GM21360 (cell line): ENCODE measurements at regions not wholly inside any gene's neighbourhood (a gene's known extent, or its start where the extent isn't known, plus 50 kb on each side); places are given as distances from the start of the nearest gene placed in this dataset.

Experiments used
- ATAC-seq: cut with Tn5 transposase; IDR thresholded peaks from one replicate; pipeline ENCODE4 v1.9.1; 2021; ENCODE audit warnings: mild to moderate bottlenecking, moderate library complexity; ENCODE audit not compliant: unreplicated experiment

DNA sequence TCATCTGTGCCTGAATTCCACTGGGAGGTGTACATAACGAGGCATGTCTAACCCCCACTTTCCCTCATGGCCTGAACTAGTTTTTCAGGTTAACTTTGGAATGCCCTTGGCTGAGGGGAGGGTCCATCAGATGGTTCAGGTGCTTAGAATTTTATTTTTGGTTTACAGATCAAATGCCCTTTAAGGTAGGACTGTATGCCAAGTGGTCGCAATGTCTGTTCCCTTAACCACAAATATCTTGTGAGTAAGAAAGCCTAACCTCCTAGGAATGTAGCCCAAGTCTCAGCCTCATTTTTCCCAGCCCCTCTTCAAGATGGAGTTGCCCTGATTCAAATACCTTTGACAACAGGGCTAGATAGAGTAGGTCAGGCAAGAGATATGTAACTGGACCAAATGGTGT is 78.4 kb downstream of the RNASET2 start:
- no peak for ATAC-seq

DNA sequence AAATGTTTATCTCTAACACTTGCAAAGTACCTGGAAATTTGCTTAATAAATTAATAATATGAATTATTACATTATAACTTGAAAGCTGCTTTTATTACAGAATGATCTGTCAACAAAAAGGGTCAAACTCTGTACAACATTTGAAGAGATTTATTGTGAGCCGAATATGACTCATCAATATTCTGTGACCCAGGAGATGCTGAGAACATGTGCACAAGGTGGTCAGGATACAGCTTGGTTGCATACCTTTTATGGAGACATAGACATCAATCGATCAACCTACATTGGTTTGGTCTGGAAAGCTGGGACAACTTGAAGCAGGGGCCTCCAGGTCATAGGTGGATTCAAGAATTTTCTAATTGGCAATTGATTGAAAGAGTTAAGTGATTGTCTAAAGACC is 79.0 kb downstream of the RNASET2 start:
- no peak for ATAC-seq

DNA sequence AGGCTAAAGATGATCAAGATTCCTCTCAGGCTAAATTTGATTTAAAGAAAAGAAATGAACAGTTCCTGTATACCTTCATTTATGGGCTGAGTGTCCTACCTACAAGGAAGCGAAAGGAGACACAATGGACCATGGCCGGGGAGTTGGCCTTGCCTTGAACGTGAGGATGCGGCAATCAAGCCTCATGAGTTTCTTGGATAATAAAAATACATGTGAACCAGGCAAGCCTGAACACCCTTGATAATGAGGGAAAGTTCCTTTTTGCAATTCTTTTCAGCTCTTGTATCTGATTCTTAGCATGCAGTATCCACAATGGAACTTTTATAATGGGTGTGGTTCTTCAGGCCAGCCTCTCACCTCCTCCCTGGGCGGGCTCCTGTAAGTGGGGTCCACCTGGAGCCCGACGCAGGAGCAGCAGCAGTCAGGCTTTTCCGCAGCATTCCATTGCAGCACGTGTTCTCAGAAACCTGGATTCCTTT is 83.8 kb downstream of the RNASET2 start:
- ATAC-seq, result no peak

DNA sequence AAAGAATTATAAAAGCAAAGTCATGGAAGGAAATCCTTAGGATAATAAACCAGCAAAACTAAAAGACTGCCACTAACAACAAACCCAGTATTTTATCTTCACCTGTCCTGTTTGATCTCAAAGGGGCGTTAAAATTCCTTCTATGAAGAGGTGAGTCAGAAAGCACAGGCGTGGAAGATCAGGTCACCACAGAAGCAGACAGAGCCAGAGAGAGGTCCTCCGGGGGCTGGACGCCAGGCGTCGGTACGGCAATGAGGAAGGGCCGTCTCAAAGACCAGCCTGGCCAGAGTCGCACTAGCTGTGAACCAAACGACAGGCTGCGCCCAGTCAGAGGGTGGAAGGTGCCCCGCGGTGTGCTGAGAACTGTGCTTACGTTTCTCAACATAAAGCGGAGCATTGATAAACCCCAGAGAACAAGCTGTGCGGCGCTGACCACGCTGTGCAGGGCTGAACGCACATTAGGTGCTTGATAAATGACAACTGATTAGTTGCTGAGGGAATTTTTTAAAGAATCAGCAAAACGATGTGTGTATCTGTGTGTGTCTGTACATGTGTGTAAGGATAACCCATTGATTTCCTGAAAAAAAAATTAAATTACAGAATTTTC is 85.6 kb downstream of the RNASET2 start:
- no peak for ATAC-seq

DNA sequence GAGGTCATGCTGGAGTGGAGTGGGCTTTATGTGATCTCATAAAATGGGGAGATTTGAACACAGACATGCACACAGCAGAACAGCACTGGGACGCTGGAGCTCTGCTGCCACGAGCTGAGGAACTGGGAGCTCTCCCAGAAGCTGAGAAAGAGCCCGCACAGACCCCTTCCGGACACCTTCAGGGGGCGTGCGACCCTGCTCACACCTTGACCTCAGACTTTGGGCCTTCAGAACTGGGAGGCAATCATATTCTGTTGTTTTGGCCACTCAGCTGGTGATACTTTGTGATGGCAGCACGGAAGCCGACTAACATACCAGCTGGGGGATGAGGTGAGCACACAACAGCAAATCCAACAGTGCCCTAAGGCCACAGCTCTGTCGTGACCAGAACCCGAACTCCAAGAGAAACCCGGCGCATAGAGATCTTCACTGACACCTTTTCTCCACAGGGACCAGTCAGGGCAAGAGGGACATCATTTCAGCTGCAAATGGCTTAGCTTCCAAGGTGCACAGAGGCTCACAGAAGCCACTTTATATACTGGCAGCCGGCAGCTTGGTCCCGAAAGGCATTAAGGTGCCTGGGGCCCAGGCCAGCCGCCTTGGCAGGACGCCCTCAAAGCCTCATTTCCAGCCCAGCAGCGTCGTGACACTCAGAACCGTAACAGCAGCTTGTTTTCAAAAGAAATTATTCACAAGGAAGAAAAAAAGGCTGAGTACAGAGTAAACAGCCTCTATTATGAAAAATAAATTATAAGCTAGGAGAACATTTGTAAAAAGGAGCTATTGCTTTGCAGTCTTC is 89.3 kb downstream of the RNASET2 start:
- ATAC-seq, result no peak

DNA sequence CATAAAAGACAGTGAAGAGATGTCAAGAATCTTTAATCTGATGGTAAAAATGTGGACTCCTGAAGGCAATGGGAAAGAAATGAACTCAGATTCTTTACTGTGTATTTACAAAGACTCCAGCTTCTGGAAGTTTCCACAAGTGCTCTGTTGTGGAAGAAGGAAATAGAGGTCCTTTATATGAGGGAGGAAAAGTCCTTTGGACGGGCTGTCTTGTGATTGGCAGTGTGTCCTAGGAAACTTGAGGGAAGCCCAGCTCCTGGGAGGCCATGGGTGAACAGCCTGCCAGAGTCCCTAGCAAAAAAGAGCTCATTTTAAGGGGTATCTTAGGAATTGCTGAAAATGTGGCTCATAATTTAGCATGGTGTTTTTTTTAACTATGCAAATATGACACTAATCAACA is 92.0 kb downstream of the RNASET2 start:
- ATAC-seq, result no peak

DNA sequence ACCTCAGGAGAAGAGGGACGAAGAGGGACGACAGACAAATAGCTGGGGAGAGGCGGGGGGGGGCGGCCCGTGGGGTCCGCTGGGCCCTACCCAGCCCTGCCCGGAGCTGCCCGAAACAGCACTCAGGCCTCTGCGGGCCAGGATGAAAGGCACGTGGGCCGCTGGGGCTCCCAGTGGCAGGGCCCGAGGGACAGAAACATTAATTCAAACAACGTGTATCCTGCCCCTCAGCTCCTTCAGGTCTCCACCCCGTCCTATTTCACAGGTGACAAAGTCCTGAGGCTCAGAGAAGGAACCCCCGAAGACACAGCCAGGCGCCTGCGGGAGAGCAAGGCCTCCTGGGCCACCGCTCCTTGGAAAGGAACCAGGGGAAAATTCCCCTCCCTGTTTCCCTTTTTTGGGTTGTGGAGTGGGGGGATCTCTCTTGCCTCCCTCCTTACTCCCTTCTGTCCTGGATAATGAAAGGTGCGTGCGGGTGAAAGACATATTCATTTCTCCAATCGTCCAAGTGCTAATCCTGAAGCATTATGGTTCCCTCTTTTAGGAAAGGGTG is 93.3 kb downstream of the RNASET2 start:
- ATAC-seq, result peak; percentile 36

DNA sequence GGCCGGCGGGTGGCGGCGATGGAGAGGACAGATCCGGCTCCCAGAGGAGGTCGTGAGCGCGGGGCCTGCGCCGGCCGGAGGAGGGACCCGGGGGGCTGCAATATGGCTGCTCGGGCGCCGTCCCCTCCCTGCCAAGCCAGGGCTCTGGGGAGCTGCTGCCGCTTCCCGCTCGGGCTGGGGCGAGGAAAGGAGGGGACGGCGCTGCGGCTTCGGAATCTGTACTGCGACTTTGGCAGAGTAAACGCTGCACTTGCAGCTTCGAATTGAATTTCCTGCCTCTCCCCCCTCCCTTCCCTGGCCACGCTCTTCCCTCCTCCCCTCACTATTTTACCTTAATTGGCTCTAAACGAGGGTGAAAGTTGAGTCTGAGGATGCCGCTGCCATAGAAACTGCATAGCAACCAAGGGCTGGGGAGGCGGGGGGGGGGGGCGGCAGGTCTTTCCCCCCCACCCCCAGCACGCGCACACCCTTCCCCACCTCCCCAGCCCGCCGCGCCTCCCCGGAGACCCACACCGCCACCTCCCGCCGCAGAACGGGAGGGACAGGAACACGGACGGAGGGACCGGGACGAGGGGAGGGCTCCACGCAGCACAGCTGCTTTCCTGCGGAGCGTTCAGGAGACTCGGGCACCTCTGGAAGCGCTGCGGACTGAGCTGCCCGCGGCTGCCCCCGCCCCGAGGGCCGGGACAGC is 93.9 kb downstream of the RNASET2 start:
- peak; percentile 54 for ATAC-seq

DNA sequence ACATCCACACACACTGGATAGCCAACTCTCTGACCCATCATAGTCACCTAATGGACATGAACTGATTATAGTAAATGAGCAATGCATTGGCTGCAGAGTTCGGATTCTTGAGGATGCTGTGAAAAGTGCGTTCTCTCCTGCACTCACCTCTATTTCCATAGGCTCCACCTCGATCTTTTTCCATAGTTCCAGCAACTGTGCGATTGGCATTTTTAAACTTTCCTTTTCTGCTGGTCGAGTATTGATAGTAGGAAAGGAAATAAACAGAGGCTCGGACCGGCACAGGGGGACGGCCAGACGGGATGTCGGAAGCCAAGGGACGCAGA is 94.4 kb downstream of the RNASET2 start:
- ATAC-seq, result no peak

DNA sequence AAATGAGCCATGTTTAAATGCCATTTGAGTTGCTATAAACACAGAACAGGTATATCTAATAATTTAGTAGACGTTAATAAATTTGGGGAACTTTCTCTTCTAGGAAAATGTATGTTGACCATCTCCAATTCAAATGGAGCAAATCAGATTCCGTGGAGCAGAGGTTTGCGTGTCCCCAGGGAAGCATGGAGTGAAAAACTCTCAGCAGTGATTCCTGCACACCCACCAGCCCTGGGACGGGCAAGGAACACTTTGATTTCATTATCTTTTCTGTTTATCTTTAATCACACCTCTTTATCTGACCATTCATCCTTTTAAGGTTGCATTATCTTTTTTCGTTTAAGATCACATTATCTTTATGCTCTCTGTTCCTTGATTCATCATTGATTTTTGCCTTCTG is 95.0 kb downstream of the RNASET2 start:
- no peak for ATAC-seq

DNA sequence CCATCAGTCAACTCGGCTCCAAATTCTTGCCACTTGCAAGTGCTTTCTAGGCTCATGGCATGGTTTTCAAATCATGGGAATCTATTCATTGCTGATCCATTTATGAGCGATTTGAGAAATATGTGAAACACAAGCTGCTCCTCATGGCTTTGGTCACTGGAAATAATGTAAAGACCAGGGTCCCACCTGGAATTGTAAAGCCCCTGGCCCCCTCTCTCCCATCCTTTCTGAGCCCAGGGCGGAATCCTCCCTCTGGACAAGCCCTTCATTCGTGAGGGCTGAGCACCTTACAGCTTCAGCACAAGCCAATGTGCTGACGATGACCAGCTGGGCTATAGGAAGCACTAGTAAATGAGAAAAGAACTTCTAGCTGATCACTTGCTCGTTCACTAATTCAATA is 96.0 kb downstream of the RNASET2 start:
- ATAC-seq, result no peak

DNA sequence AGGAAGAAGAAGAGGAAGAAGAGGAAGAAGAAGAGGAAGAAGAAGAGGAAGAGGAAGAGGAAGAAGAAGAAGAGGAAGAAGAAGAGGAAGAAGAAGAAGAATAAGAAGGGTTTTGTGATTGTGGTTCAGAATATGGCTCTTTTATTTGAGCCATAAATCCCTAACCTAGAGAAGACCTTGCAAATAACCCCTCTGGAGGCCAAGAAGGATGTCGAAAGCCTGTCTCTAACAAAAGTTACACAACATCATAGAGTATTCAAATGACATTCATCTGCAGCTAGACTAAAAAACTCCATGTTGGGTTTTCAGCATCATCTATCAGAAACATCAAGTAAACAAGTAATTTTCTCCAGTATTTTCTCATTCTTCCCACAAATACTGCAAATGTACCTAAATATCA is 100.9 kb downstream of the RNASET2 start:
- ATAC-seq, result no peak

DNA sequence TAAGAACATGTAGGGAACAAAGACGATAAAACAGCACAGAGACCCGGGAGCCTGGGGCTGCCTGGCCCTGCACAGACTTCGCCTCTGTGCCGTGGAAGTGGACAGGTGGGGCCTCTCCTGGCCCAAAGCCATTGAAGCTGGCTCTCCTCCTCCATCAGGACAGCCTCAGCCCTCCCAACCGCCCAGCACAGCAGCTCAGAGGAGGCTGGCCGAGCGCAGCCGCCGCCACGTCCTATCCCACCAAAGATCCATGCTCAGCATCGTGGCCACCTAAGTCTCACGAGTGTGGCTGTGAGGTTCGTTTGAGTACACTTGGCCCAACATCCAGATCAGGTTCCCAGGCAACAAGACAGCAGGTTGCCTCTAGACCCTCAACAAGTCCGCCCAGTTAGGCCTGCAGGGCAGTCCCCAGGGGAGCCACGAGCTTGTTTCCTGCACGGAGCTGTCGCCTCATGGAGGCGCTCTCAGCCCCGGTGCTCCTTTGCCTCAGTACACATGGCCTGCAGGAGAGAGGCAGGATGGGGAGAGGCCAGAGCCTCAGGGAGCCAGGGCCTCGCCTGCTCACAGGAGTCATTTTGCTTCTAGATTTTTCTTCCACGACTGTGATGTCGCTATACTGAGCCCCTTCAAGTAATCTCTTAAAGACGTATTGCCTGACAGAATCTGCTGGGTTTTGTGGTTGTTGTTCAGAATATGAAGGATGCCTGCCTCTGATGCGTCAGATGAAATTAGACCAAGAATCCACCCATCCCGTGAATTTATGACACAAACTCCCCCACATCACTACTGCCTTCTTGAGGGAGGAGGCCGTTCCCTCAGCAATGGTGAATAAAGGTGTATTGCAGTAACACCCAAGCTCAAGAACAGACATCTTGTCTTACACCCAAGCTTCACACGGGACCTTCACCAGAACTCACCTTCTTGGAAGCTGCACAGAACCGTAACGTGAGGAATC is 102.7 kb downstream of the RNASET2 start:
- ATAC-seq, result no peak

DNA sequence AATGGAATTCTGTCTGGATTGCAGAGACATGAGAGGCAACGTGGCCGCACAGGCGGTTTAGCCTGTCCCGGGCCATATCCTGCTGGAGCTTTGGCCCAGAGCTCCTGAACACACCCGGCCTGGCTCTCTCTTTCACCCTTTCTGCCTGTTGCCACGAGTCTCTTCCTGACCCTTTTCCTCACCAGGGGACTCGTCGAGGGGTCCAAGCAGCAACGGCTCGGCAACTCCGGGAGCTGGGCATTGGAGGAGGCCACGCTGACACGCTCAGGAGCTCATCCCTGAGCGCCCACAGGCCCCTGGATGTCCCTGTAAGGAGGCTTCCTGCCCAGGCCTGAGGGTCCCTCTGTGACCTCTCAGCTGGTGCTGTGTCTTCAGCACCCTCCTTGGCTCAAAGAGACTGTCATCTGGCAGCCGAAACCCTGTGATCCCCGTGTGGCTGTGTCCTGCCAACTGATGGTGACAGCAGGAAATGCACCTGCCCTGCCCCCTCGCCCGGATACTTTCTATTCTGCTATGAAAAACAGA is 103.8 kb downstream of the RNASET2 start:
- no peak for ATAC-seq

DNA sequence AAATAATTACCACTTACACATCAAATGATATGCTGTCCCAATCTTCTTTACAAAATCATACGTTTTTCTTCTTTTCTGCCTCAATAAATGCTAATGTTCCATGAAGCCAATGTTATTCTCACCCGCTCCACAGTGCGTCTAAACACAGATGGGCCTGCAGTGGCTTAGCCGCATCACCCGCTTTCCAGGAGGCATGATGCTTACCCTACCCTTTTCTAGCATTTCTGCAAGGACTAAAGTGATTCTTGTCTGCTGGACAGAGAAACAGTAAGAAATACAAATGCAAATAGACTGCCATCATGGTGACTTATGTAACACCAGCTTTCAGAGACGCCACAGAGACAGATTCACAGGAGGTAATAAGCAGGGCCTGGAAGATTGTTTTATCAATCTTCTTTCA is 104.4 kb downstream of the RNASET2 start:
- ATAC-seq, result no peak

DNA sequence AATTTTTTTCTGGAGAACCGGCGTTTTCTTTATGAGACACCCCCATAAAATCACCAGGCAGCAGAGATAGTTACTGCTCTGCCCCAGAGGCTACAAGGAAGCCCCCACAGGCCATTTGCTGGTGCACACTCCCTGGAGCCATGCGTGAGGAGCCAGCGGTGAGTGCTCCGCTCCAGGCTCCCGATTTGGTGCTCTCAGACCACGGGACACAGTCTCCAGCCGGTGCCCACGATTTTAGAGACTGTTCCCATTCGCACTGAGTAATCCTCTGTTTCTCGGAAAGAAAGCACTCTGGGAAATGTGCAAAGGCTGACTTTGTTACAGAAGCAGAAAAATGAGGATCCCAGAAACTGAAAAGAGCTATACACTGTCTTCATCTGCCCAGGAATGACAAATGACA is 104.9 kb downstream of the RNASET2 start:
- ATAC-seq, result no peak

DNA sequence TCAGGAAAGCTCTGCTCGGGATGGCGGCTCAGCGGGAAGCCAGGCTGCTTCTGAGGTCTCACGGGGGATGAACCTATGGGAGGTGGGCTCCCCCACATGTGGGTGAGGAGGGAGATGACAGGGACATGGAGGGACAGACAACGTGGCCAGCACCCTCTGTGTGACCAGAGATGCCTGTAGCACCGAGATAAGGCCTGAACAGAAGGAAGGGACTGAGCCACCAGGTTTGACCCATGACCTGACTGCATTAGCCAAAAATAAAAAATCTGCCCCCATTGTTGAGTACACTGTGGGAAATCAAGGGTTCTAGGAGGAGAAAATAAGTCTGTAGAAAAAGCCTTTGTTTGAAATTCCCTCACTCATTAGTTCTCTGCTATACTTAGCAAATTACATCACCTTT is 105.7 kb downstream of the RNASET2 start:
- no peak for ATAC-seq

DNA sequence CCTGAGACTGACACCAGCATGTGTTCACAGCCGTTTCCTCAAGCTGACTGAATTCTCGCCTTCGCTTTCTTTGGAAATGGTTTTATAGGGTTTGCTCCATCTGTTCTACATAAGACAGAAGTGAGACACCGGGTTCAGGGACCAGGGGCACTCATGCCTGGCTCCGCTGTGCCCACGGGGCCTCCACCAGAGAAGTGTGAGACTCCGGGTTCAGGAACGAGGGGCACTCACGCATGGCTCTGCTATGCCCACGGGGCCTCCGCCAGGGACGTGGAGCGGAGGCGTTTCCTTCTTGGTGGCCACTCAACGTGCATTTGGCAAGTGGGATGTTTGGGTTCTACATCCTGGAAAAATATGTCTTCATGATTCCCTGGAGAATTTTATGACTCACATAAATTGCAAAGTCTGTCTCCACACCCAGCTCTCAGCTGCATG is 106.6 kb downstream of the RNASET2 start:
- peak; percentile 83 for ATAC-seq

DNA sequence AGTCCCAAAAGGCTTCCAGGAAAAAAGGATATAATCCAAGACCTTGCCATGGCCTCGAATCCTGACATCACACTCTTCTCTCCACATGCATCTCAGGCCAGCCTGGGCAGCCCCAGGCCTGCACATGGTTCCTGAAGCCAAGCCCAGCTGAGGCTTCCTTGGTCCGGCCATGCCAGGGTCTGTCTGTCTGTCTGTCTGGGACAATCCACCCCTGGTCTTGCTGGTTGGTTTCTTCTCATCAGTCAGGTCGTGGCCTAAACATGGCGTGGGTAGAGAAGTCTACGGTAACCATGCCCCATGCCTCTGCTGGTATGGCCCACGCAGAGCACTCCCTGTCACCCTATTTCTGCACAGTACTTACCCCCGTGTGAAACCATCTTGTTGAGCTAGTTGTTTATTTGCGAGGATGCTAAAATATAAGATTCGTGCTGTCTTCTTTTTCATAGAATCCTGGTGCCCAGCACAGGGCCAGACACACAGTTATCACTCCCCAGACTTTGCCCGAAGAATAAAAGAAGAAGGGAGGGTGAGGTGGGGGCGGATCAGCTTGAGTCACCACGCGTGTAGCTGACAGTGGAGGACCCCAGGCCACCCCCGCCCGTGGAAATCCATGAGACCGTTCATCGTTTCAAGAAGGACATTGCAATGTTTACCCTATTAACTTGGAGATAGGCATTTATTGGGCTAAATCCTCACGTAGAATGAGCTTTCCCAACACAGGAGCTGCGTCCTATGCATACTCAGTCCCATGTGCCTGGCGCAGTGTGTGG is 107.2 kb downstream of the RNASET2 start:
- ATAC-seq, result peak; percentile 3
